ENCODE measurements at regions not wholly inside any gene's neighbourhood (a gene's known extent, or its start where the extent isn't known, plus 50 kb on each side); places are given as distances from the start of the nearest gene placed in this dataset. TPM values are rescaled to one million over a fixed set of nuclear protein-coding genes. Genes with fewer than 3 reads are reported as not detected.

DNA sequence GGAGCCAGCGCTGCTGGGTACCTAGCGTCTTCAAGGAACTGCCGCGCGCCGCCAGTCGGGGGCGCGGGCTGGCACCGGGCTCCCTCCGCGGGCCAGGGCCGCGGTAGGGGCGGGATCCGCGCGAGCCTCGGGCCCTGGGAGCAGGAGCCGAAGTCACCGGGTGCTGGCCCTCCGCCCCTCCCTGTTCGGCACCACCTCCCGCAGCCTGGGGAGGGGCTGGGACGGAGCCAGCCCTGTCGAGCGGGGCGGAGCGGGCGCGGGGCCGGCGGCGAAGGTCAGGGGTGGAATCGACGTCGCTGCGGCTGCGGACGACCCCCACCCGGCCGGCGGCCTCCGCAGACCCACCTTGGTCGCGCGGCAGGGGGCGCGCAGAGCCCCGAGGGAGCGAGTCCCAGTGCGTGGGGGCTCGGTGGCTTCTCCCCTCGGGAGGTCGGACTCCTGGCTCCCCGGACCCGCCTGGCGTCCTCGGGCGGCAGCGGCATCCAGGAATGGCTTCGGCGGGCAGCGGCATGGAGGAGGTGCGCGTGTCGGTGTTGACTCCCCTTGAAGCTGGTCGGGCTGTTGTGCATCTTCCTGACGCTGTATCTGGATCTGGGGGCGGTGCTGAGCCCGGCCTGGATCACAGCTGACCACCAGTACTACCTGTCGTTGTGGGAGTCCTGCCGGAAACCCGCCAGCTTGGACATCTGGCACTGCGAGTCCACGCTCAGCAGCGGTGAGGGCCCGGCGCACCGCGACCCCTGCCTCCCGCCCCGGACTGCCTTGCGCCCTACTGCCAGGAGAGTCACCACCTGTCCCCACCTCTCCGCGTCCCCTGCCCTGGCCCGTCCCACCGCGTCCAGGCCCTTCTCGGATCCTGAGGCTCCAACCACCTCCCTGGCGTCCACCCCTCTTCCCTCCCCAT lies 50.5 kb upstream of the FAM47C start:
- Histone ChIP-seq H2AFZ (no peak overlapping the region), H3K27me3 (replicated peaks; ENCODE audit: insufficient read depth) (no peaks in the 10 kb centered on the region; the same call in 1 of the 2 replicates), H3K9me2 (ENCODE audit: insufficient read depth) (no peaks in the 10 kb centered on the region), H3K4me1 (ENCODE audit: insufficient read depth) (no peaks in the 10 kb centered on the region), H3K4me2 (ENCODE audit: unreplicated experiment) (no peak overlapping the region), H3K4me3 (no peak overlapping the region), H3K27ac (no peak overlapping the region), H3K36me3 (ENCODE audit: low read depth) (no peaks in the 10 kb centered on the region), H3K9ac (no peak overlapping the region), H3K79me2 (ENCODE audit: insufficient read depth) (no peaks in the 10 kb centered on the region), H3F3A (ENCODE audit: insufficient read depth) (no peaks in the 10 kb centered on the region), H3K9me3 (ENCODE audit: low read depth) (no peaks in the 10 kb centered on the region), H4K20me1 (ENCODE audit: insufficient read depth) (no peaks in the 10 kb centered on the region)
- in situ Hi-C loops (cut with MboI): no loop called here
- WGBS, 2 experiments (ENCODE audit: low coverage in 1 of 2, low lambda C conversion rate in 2 of 2, missing lambda C conversion rate in 2 of 2): 2 to 7% methylated on average over 11 to 15 of the region's 91 CpGs
- no peak for DNase-seq
- TF ChIP-seq EZH2 (IDR thresholded peaks at IDR 0.05; ENCODE audit: insufficient read depth, poor library complexity, severe bottlenecking) (no peak), EZH2phosphoT487 (IDR thresholded peaks at IDR 0.05; ENCODE audit: insufficient read depth, low read depth) (no peak)

Small RNA genes in the stretch of these regions (small RNA-seq; reads per million reads assigned to genes)
- not detected for gene BX842568.4 (ENCODE audit: low read depth, low replicate concordance)

Measured in GM23248 (cell line).